ENCODE measurements at regions not wholly inside any gene's neighbourhood (a gene's known extent, or its start where the extent isn't known, plus 50 kb on each side); places are given as distances from the start of the nearest gene placed in this dataset.

DNA sequence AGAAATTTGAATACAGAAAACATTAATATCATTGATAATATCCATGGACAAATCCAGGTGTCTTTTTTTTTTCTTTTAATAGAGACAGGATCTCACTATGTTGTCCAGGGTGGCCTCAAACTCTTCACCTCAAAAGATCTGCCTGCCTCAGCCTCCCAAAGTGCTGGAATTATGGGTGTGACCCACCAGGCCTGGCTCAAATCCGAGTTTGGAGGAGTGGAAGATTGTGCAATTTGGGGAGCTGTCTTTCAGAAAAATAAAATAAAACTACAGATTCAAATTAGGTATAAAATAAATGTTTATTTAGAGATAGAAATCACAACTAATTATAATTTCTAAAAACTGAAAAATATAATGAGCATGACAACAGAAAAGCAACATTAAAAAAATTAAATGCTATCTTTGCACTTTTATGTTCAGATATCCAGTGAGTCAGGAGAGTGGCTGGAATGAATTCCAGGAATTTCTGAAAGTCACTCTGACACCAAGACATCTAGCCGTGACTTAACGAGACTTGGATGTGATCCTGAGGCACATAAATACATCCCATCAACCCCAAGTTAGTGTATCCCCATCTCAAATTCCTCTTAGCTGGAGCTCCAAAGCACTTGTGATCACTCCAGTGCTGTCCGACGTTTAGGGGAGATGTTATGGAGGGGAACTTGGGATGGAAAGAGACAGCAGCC, 128.6 kb upstream of the THY1 start:
- TF ChIP-seq, protein P1, sequence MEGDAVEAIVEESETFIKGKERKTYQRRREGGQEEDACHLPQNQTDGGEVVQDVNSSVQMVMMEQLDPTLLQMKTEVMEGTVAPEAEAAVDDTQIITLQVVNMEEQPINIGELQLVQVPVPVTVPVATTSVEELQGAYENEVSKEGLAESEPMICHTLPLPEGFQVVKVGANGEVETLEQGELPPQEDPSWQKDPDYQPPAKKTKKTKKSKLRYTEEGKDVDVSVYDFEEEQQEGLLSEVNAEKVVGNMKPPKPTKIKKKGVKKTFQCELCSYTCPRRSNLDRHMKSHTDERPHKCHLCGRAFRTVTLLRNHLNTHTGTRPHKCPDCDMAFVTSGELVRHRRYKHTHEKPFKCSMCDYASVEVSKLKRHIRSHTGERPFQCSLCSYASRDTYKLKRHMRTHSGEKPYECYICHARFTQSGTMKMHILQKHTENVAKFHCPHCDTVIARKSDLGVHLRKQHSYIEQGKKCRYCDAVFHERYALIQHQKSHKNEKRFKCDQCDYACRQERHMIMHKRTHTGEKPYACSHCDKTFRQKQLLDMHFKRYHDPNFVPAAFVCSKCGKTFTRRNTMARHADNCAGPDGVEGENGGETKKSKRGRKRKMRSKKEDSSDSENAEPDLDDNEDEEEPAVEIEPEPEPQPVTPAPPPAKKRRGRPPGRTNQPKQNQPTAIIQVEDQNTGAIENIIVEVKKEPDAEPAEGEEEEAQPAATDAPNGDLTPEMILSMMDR (IDR thresholded peaks at IDR 0.05): no peak
- no peak for TF ChIP-seq POLR2A (IDR thresholded peaks at IDR 0.05)
- TF ChIP-seq POLR2AphosphoS5 (IDR thresholded peaks at IDR 0.05): no peak
